H9 (cell line): ENCODE measurements at regions not wholly inside any gene's neighbourhood (a gene's known extent, or its start where the extent isn't known, plus 50 kb on each side); places are given as distances from the start of the nearest gene placed in this dataset.

Experiments
- DNase-seq: peaks from one replicate; pipeline ENCODE4 v3.0.0-alpha.2; 2017
- H2AFZ ChIP-seq: one replicate; pipeline ENCODE4 v1.6.1; 2013; ENCODE audit warnings: mild to moderate bottlenecking, low read length, control low read depth, moderate library complexity
- H2AK5ac ChIP-seq: 2 replicates; pipeline ENCODE4 v1.6.1; 2013; ENCODE audit warnings: low read length, control low read depth, mixed read lengths; ENCODE audit not compliant: insufficient read length
- H2BK120ac ChIP-seq: one replicate; pipeline ENCODE4 v1.6.1; 2013; ENCODE audit warnings: low read depth, mild to moderate bottlenecking, low read length, control low read depth, inconsistent platforms; ENCODE audit not compliant: poor library complexity, severe bottlenecking
- H2BK12ac ChIP-seq: 2 replicates; pipeline ENCODE4 v1.6.1; 2013; ENCODE audit warnings: low read length, control low read depth, mixed read lengths, low read depth; ENCODE audit not compliant: insufficient read length
- H2BK15ac ChIP-seq: 2 replicates; pipeline ENCODE4 v1.6.1; 2013; ENCODE audit warnings: low read depth, low read length, control low read depth
- H2BK20ac ChIP-seq: one replicate; pipeline ENCODE4 v1.6.1; 2013; ENCODE audit warnings: low read depth, mild to moderate bottlenecking, low read length, control low read depth, inconsistent platforms; ENCODE audit not compliant: poor library complexity, severe bottlenecking
- H2BK5ac ChIP-seq: 2 replicates; pipeline ENCODE4 v1.6.1; 2013; ENCODE audit warnings: low read length, control low read depth, mixed read lengths; ENCODE audit not compliant: insufficient read length
- H3K14ac ChIP-seq: 2 replicates; pipeline ENCODE4 v1.6.1; 2013; ENCODE audit warnings: low read length, control low read depth; ENCODE audit not compliant: insufficient read depth
- H3K18ac ChIP-seq: 2 replicates; pipeline ENCODE4 v1.6.1; 2013; ENCODE audit warnings: low read depth, mild to moderate bottlenecking, mixed read lengths, low read length, control low read depth; ENCODE audit not compliant: insufficient read length
- H3K23ac ChIP-seq: 2 replicates; pipeline ENCODE4 v1.6.1; 2013; ENCODE audit warnings: low read length, control low read depth, mixed read lengths, low read depth; ENCODE audit not compliant: insufficient read length
- H3K23me2 ChIP-seq: 2 replicates; pipeline ENCODE4 v1.6.1; 2013; ENCODE audit warnings: low read depth, mild to moderate bottlenecking, mixed read lengths, low read length, control low read depth; ENCODE audit not compliant: insufficient read length, poor library complexity, severe bottlenecking
- H3K27ac ChIP-seq: 2 replicates; pipeline ENCODE4 v1.5.1; 2013; ENCODE audit warnings: low read length, control low read depth, mixed read lengths, low read depth; ENCODE audit not compliant: insufficient read length
- H3K27me3 ChIP-seq: 2 replicates; pipeline ENCODE4 v1.6.1; 2013; ENCODE audit warnings: low read length, control low read depth, inconsistent platforms; ENCODE audit not compliant: insufficient read depth
- H3K4ac ChIP-seq: 2 replicates; pipeline ENCODE4 v1.6.1; 2013; ENCODE audit warnings: low read depth, mild to moderate bottlenecking, control low read depth, inconsistent platforms, low read length, moderate library complexity
- H3K4me1 ChIP-seq: 2 replicates; pipeline ENCODE4 v1.6.1; 2013; ENCODE audit warnings: low read length, control low read depth, inconsistent platforms; ENCODE audit not compliant: insufficient read depth
- H3K4me2 ChIP-seq: 2 replicates; pipeline ENCODE4 v1.6.1; 2013; ENCODE audit warnings: low read length, control low read depth, mixed read lengths; ENCODE audit not compliant: insufficient read length, insufficient read depth
- H3K56ac ChIP-seq: 2 replicates; pipeline ENCODE4 v1.6.1; 2013; ENCODE audit warnings: low read depth, mild to moderate bottlenecking, mixed read lengths, low read length, control low read depth; ENCODE audit not compliant: insufficient read length
- H3K79me1 ChIP-seq: 2 replicates; pipeline ENCODE4 v1.6.1; 2013; ENCODE audit warnings: low read depth, mild to moderate bottlenecking, moderate library complexity, low read length, control low read depth, inconsistent platforms; ENCODE audit not compliant: insufficient read depth, poor library complexity, severe bottlenecking
- H3K79me2 ChIP-seq: 2 replicates; pipeline ENCODE4 v1.6.1; 2013; ENCODE audit warnings: low read length, control low read depth, inconsistent platforms; ENCODE audit not compliant: insufficient read depth
- H3K9ac ChIP-seq: 2 replicates; pipeline ENCODE4 v1.6.1; 2013; ENCODE audit warnings: low read length, control low read depth, mixed read lengths; ENCODE audit not compliant: insufficient read length; ENCODE audit errors: extremely low read depth
- H3K9me3 ChIP-seq: one replicate; pipeline ENCODE4 v1.6.1; 2013; ENCODE audit warnings: low read depth, low read length, inconsistent platforms; ENCODE audit not compliant: control insufficient read depth
- H3T11ph ChIP-seq: one replicate; pipeline ENCODE4 v1.6.1; 2013; ENCODE audit warnings: mild to moderate bottlenecking, low read length, control low read depth, inconsistent platforms
- H4K20me1 ChIP-seq: one replicate; pipeline ENCODE4 v1.6.1; 2013; ENCODE audit not compliant: control insufficient read depth, insufficient read length, insufficient read depth
- H4K5ac ChIP-seq: 2 replicates; pipeline ENCODE4 v1.6.1; 2013; ENCODE audit warnings: low read depth, mild to moderate bottlenecking, mixed read lengths, low read length, control low read depth; ENCODE audit not compliant: insufficient read length
- H4K8ac ChIP-seq: replicated peaks from 2 replicates; pipeline ENCODE4 v1.6.1; 2013; ENCODE audit warnings: low read length, control low read depth, mixed read lengths, low read depth; ENCODE audit not compliant: insufficient read length
- H4K91ac ChIP-seq: 2 replicates; pipeline ENCODE4 v1.6.1; 2013; ENCODE audit warnings: low read depth, mild to moderate bottlenecking, moderate library complexity, mixed read lengths, low read length, control low read depth; ENCODE audit not compliant: insufficient read length
- H3K27ac Mint-ChIP-seq, 3 experiments: 2 replicates in 2 of 3; 3 replicates in 1 of 3; pipeline ENCODE4 v1.8.0; 2020 to 2021; ENCODE audit warnings: mixed read lengths in 3 of 3, mild to moderate bottlenecking in 1 of 3, moderate library complexity in 1 of 3
- H3K27me3 Mint-ChIP-seq: 2 replicates; pipeline ENCODE4 v1.8.0; 2021; ENCODE audit warnings: low read depth, mild to moderate bottlenecking, moderate library complexity, mixed read lengths
- H3K36me3 Mint-ChIP-seq, 3 experiments: 2 replicates in 2 of 3; 3 replicates in 1 of 3; pipeline ENCODE4 v1.8.0; 2020 to 2021; ENCODE audit warnings: low read depth in 3 of 3, mixed read lengths in 3 of 3; ENCODE audit not compliant: insufficient read depth in 1 of 3
- H3K4me1 Mint-ChIP-seq, 2 experiments: 2 replicates each; pipeline ENCODE4 v1.8.0; 2020; ENCODE audit warnings: mixed read lengths in 2 of 2
- H3K4me3 Mint-ChIP-seq, 2 experiments: 2 replicates in 1 of 2; 3 replicates in 1 of 2; pipeline ENCODE4 v1.8.0; 2020 to 2021; ENCODE audit warnings: mild to moderate bottlenecking in 2 of 2, mixed read lengths in 2 of 2, moderate library complexity in 1 of 2
- H3K9me3 Mint-ChIP-seq, 2 experiments: 2 replicates in 1 of 2; 3 replicates in 1 of 2; pipeline ENCODE4 v1.8.0; 2020; ENCODE audit warnings: mild to moderate bottlenecking in 2 of 2, mixed read lengths in 2 of 2, moderate library complexity in 1 of 2
- CTCF ChIP-seq: fragments of 200-600 bp; sonication (generic); conservative IDR thresholded peaks from 3 replicates; pipeline ENCODE4 v1.8.0; 2021; ENCODE audit warnings: antibody characterized with exemption, mild to moderate bottlenecking
- WGBS: extraction: QIAGEN DNeasy Blood & Tissue Kit; methylation state at CpG from one replicate; pipeline ENCODE4 v1.1.7; 2013; ENCODE audit warnings: missing lambda C conversion rate, low lambda C conversion rate, mixed read lengths; ENCODE audit not compliant: insufficient read length; ENCODE audit errors: extremely low coverage; 5-methylcytosine and 5-hydroxymethylcytosine counted together

- Histone ChIP-seq H3K4me2 (no peak overlapping the region), H4K20me1 (no peaks in the 10 kb centered on the region), H3K18ac (no peak overlapping the region), H3K27me3 (peaks cover 3% of the 10 kb centered on the region; the same call in 1 of the 2 replicates), H3K27ac (no peak overlapping the region), H3K9me3 (no peaks in the 10 kb centered on the region), H2BK120ac (no peak overlapping the region), H3K9ac (no peak overlapping the region), H3T11ph (no peak overlapping the region), H2BK20ac (no peak overlapping the region), H2BK12ac (no peak overlapping the region), H4K5ac (no peak overlapping the region), H2AK5ac (peak overlapping the region; percentile 35), H2BK5ac (no peak overlapping the region), H3K23ac (no peak overlapping the region), H4K8ac (no peak overlapping the region), H2BK15ac (no peak overlapping the region), H3K79me1 (no peaks in the 10 kb centered on the region), H4K91ac (no peak overlapping the region), H2AFZ (no peak overlapping the region), H3K4me1 (no peaks in the 10 kb centered on the region), H3K14ac (no peak overlapping the region), H3K23me2 (no peaks in the 10 kb centered on the region), H3K4ac (no peak overlapping the region), H3K79me2 (no peaks in the 10 kb centered on the region), H3K56ac (no peak overlapping the region)
- WGBS = no CpG with 5 or more reads among the region's 5 CpGs
- H3K27me3 Mint-ChIP-seq = peaks cover 37% of the 10 kb centered on the region
- no peaks in the 10 kb centered on the region for H3K36me3 Mint-ChIP-seq
- H3K9me3 Mint-ChIP-seq = no peaks in the 10 kb centered on the region
- DNase-seq = no peak
- no peak for TF ChIP-seq CTCF
- no peak overlapping the region for H3K27ac Mint-ChIP-seq
- H3K4me1 Mint-ChIP-seq = peaks cover 16 to 22% of the 10 kb centered on the region in 2 experiments
- H3K4me3 Mint-ChIP-seq = no peak overlapping the region
These were observed 275.2 kb upstream of the SSTR1 start for GRCh38 chr14:37932481-37932880.
